Ishikawa (cell line): ENCODE measurements at regions not wholly inside any gene's neighbourhood (a gene's known extent, or its start where the extent isn't known, plus 50 kb on each side); places are given as distances from the start of the nearest gene placed in this dataset.

Experiments used
- CEBPB ChIP-seq: IDR thresholded peaks from 2 replicates; pipeline ENCODE4 v1.6.1; 2012
- CREB1 ChIP-seq: IDR thresholded peaks from 2 replicates; pipeline ENCODE4 v1.6.1; 2012; ENCODE audit warnings: low read depth
- EGR1 ChIP-seq: IDR thresholded peaks from 2 replicates; pipeline ENCODE4 v1.6.1; 2012
- EP300 ChIP-seq: IDR thresholded peaks from 2 replicates; pipeline ENCODE4 v1.6.1; 2012; ENCODE audit warnings: borderline replicate concordance
- FOXM1 ChIP-seq: IDR thresholded peaks from 2 replicates; pipeline ENCODE4 v1.6.1; 2012; ENCODE audit warnings: low read depth, borderline replicate concordance
- MAX ChIP-seq: IDR thresholded peaks from 2 replicates; pipeline ENCODE4 v1.6.1; 2012
- NFIC ChIP-seq: IDR thresholded peaks from 2 replicates; pipeline ENCODE4 v1.6.1; 2012
- RAD21 ChIP-seq: IDR thresholded peaks from 2 replicates; pipeline ENCODE4 v1.6.1; 2012; ENCODE audit warnings: low read depth
- REST ChIP-seq: IDR thresholded peaks from 2 replicates; pipeline ENCODE4 v1.6.1; 2012; ENCODE audit warnings: low read depth, mild to moderate bottlenecking
- TEAD4 ChIP-seq: IDR thresholded peaks from 2 replicates; pipeline ENCODE4 v1.6.1; 2012
- USF1 ChIP-seq: IDR thresholded peaks from 2 replicates; pipeline ENCODE4 v1.6.1; 2012
- YY1 ChIP-seq: IDR thresholded peaks from 2 replicates; pipeline ENCODE4 v1.6.1; 2012; ENCODE audit warnings: low read depth
- ZBTB7A ChIP-seq: IDR thresholded peaks from 2 replicates; pipeline ENCODE4 v1.6.1; 2012; ENCODE audit warnings: low read depth

GRCh38 chr11:59302991-59303390, 55.7 kb upstream of the OR5AN1 start:
- TF ChIP-seq TEAD4 (no peak), NFIC (no peak), ZBTB7A (no peak), EP300 (no peak), RAD21 (no peak), FOXM1 (no peak), CEBPB (no peak), YY1 (no peak), MAX (no peak), EGR1 (no peak), REST (no peak), CREB1 (no peak), USF1 (no peak)
